HG02973 (cell line): ENCODE measurements at regions not wholly inside any gene's neighbourhood (a gene's known extent, or its start where the extent isn't known, plus 50 kb on each side); places are given as distances from the start of the nearest gene placed in this dataset.

Experiments used
- ATAC-seq: cut with Tn5 transposase; IDR thresholded peaks from one replicate; pipeline ENCODE4 v1.9.1; 2021; ENCODE audit warnings: moderate library complexity; ENCODE audit not compliant: unreplicated experiment

DNA sequence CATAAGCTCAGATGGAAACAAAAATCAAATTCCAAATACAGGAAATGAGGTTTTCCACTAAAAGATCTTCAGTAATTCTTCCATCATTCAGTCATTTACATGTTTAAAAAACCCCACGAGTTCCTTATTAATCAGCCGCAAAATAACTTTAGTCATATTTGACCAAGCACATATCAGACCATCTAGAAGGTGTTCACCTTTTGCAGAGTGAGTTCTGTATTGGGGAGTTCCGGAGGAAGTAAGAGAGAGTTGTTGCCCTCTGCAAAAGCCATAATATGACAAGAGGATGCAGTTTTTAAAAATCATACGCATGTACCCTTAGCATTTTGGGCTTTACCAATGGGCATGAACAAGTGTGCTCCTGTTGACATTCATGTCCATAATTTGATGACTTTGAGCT is 61.6 kb downstream of the CCR1 start:
- no peak for ATAC-seq

DNA sequence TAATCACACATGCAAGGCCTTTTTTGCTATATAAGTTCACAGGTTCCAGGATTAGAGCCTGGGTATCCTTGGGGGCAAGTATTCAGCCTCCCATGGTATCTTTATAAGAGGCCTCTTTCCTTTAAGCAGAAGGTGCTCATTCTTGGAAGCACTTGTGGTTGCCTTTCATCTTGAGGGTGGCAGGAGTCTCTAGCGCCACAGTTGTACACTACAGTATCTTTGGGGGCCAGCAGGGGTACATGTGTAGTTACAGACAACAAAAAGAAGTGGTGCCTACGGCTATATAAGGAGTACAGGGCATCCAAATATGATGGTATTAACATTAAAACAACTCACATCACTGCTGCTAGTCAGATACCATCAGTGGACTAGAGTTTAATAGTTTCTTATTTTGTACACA is 62.1 kb downstream of the CCR1 start:
- no peak for ATAC-seq

DNA sequence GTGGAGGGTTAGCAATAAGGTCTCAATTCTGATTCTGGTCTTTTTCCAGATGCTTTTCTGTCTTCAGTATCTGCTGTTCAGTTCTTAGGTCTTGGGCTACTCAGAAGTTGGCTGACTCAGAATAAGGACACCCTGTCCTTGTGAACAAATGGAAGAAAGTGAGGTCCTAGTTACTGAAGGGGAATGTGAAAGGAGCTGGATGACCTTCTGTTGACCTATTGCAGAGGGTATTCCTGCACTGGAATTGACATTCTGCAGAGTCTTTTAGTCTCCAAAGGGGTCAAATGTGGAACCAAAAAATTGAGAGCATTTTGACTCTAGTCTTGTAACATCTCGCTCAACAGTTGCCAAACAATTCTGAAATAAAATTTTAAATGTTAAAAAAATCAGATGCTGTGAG is 63.0 kb downstream of the CCR1 start:
- no peak for ATAC-seq

DNA sequence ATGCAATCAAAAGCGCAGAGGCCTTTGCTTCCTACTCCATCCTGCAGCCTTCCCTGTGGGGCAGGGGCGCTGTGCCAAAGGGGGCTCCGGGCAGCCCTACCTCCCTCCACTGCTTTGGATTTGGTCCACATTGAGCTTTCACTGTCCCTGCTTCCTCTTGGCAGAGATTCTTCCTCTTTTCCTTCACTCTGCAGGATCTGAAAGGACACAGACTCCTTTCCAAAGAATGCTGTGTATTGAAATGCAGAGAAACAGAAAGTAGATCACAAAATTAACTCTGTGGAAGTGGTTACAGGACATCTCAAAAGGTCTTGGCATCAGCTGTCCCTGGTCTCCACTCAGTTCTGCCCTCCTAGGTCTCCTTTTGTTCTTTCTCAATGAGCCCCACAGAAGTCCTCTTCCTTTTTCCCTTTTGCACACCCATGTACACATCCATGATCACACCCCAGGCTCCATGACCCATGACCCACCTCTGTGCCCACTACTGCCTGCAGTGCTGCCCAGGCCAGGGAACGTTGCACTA is 64.1 kb downstream of the CCR1 start:
- no peak for ATAC-seq

DNA sequence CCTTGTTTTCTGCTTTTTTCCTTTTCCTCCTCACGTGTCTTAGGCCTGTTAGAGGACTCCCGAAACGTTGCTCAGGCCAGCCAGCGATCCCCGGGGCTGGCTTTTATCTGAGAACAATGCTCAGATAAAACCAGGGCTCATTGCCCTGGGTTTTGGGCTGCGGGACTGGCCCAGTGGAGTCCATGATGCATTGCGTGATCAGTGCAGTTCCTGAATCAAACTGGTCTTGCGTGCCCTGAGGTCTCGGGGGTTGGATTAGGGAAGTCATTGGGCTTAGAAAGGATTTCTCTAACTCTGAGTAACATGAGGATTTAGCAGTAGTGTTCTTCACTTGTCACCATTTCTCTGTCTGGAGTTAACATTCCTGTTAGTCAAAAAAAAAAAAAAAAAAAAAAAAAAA is 66.3 kb downstream of the CCR1 start:
- no peak for ATAC-seq

DNA sequence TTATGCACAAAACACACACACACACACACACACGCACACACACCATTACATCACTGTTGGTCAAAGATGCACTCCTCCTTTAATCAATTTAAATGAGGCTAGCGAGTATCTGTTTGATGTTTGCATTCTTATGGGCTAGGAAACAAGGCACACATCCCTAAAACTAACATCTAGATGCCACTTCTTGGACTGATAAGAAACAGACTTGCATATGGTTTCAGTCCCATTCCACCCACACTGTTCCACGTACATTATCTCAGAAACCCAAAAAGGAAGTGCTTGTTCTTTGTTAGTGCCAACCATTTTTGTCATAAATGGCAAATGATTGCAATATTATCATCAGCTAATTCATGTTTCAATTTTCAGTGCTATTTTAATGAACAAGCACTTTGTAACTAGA is 69.5 kb downstream of the CCR1 start:
- ATAC-seq = no peak

DNA sequence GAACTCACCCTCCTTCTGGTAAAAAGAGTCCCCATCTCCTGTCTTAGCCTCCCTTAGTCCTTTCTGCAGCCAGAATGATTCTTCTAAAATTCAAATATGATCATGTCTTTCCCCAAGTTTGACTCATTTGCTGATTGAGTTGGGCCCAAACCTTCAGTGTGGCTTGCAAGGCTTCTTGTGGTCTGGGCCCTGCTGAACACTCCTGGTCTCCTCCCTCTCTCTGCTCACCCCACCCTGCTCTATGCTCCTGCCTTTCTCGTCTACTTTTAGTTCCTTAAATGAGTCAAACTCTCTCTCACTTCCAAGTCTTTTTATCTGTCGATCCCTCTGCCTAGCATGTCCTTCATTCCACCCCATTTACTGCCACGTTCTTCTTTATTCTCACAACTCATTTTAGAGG is 72.6 kb downstream of the CCR1 start:
- no peak for ATAC-seq

DNA sequence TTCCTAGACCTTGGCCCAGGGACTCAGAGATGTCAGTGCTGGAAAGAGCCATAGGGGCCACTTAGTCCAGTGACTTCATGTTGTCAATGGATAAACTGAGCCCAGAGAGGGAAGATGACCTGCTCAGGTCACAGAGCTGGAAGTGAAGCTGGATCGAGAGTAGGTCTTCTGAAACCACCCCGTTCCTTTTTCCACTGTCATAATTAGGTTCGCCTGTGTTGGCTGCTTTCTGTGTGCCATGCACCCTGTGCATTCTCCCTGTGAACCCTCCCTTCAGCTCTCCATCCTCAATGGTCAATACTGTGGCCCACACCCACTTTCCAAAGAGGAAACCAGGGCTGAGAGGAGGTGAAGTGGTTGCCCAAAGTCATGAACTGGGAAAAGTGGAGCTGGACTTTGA is 74.8 kb downstream of the CCR1 start:
- ATAC-seq = no peak

DNA sequence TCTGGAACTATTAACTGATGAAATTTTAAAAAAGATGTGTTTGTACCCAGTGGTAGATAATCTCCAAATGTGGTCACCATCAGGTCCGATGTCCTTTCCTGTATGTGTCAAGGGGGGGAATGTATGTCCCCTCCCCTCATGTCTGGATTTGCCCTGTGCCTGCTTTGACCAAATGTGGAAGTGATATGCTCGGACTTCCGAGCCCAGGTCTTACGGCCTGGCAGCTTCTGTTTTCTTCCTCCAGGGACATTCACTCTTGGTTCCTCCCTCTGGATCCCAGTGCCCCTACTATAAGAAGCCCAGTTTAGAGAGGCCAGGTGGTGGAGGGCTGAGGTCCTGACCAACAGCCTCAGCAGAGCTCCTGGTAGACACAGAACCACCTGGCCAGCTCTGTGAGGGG is 75.5 kb downstream of the CCR1 start:
- ATAC-seq = no peak

DNA sequence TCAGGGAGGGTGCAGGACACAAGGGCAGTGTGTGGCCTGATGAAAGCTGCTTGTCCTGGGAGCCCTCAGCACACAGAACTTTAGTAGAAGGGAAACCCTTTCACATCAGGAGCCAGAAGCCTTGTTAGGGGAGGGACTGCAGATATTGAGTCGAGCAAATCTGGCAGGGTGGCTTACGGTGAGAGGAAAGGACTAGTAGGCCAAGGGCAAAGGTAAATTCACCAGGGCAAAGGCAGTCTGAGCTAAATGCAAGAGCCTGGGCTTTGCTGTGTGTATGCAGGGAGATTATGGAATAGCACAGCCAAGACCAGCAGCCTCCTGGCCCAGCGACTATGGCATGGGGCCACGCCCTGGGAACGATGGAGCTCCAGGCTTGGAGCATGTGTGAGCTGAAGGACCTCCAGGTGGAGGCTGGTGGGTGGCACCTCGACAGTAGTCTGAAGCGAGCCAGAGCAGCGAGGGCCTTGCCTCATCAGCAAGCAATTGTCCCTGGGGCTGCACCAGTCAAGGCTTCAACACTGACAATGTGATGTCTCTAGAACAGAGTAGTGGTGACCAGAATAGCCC is 76.1 kb downstream of the CCR1 start:
- no peak for ATAC-seq

DNA sequence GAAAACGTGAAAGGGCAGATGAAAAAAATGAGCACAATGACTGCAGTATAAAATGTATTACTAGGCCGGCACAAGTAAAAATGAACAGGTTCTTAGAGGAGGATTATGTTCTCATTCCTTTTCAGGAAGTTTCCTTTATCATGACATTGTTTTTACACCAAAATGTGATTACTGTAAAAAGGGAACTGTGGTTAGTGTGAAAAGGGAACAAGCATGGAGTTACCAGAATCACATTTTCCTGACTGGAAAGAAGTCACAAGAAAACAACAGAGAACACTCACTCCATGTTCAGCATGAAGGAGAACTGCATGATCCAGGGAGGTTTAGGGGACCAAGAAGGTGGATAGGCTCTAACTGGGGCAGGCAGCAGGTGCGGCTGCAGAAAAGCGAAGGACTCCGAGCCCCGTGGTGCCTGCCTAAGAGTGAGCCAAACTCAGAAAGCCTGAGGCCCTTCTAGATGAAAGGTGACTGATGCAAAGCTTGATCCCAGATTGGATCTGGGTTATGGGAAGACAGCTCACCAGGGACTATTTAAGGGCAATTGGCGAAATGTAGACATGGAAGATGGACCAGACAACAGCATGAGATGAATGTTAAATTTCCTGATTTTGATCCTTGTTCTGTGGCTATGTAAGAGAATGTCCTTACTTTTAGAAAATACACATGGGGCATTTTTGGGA is 77.3 kb downstream of the CCR1 start:
- no peak for ATAC-seq

DNA sequence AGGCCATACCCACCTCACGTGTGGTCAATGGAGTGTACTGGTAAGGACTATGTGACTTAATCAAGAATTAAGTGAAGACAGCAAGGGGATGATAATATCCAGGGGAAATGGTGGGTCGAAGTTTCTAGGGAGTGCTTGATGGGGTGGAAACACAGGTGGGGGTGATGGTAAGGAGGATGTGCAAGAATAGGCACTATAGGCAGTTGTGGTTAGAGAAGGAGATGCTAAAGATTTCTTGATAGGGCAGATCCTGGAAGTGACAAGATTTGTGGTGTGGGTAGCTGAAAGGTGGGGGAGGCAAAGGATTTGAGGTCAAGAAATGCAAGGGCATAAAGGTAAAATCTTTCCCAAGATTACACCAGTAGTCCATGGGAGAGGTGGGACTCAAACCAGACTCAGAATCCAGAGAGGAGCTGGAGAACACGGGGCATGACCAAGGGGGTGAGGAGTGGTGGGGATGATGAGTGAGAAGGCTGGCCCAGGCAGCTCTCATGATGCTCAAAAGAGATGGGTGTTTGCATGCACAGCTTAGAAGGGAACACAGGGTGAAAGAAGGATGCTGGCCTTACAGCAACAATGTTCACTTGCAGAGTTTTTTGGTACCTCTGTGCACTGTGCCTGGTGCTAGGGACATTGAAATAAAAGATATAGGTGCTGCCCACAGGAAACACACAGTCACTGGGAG is 78.4 kb downstream of the CCR1 start:
- no peak for ATAC-seq

DNA sequence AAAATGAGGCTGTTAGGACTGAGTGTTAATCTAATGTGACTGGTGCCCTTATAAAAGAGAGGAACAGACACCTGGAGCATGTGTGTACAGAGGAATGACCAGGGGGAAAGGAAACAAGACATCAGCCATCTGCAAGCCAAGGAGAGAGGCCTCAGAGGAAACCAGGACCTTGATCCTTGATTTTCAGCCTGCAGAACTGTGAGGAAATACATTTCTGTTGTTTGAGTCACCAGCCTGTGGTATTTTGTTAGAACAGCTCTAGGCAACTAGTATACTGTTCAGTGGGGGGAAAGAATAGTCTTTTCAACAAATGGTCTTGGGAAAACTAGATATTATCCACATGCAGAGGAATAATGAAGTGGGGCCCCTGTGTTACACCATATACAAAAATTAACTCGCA is 80.6 kb downstream of the CCR1 start:
- no peak for ATAC-seq

DNA sequence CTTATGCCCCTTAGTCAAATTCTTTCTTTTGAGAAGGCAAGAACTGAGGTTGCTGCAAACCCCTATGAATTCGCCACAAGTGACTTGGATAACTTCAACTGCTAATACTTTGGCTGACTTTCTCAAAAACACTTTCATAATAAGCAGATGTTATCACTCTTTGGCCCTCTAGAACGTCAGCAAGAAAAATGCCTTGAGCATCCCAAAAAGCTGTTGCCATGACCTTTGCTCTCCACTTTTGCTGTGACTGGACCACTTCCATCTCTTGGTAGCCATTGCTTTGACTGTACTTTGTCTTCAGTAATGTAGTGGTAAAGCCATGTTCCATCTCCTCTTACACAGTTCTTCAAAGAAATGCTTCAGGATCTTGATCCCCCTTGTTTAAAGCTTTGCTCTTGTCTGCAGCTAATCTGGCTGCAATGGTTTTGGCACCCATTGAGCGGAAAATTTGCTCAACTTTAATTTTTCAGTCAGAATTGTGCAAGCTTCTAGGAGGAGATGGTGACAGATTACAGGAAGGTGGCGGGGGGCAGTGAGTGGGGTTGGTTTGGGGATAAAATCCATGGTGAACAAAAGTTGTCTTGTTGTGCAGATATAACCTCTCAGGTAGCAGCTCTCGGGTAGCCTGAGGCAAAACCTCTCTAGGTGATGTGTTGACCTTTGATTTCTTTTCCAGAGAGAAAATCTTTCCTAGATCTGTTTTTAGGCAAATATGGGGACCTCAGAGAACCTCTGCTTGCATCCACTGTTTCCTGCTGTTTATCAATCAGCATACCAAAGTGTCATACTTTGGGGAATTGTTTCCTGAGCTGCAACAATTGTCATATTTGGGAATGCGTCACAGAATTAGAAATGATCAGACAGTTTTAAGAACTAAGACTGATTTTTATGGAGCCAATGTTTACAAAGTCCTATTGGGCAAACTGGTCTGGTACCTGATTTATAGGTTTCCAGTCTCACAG is 83.6 kb downstream of the CCR1 start:
- no peak for ATAC-seq

DNA sequence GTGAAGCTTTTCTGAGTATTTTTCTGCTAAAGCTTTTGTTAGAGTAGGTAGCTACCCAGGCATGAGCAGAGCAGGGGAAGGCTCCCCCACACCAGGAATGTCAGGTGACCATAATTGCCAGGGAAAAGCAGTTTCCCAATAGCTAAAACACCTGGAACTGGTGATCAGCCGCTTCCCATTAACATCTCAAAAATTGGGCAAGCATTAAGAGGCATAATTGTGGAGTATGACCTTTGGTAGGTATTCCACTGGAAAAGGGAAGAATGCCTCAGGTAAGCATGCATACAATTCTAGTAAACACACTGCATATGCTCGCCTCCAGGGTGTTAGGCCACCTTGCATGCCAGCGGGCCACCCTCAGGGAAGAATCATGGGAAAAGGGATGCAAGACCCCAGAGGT is 84.5 kb downstream of the CCR1 start:
- no peak for ATAC-seq

DNA sequence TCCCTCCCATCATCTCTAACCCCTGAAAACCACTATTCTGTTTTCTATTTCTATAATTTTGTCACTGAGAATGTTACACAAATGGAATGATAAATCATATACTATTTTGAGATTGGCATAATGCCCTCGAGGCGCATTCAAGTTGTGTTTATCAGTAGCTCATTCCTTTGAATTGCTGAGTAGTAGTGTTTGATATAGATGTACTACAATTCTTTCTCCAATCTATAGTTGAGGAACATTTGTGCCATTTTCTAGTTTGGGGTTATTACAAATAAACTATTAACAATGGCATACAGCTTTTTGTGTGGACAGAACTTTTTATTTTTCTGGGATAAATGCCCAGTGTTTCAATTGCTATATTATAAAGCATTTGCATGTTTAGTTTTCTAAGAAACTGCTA is 86.0 kb downstream of the CCR1 start:
- ATAC-seq = no peak

DNA sequence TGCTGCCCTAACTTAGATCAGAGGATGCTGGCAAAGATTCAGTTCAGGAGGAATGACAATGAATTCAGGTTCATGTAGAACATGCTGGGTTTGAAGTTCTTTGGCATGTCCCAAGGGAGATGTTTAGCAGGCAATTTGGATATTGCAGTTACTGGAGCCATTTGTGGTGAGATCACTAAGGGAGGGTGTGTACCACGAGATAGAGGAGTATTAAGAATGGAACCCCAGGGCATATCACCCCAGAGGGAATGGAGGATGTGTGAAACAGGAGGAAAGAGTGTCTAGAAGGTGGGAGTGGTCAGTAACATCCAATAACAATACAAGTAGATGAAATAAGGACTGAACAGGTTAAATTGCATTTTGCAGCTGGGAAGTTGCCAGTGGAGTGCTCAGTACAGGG is 87.1 kb downstream of the CCR1 start:
- ATAC-seq = no peak

DNA sequence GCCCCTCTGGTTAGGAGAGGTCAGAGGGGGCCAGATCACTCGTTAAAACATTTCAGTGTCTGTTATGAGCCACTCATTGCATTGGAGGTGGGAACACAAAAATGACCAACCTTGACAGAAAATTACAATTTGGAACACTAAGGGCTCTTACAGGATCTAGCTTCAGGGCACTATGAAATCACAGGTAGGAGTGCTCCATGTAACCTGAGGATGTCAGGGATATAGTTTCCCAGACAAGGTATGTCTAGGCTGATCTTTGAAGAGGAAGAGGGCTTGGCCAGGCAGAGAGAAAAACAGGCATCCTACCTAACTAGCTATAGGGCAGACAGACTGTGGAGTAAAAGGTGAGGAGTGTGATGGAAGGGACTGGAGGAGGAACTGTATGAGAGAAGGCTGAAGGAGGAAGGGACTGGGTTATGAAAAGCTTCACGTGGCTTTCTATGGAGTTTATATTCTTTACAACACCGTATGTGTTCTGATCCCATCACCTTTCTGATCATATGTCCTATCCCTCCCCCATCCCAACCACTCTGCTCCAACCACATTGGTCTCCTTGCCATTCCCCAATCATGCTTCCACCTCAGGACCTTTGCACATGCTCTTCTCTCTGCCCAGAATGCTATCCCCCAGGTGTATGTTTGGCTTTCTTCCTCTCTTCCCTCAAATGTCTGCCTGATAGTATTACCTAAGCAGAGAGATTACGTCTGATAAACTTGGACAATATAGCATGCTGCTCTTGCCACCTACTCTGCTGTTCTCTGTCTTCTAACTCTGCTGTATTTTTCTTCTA is 88.2 kb downstream of the CCR1 start:
- no peak for ATAC-seq

DNA sequence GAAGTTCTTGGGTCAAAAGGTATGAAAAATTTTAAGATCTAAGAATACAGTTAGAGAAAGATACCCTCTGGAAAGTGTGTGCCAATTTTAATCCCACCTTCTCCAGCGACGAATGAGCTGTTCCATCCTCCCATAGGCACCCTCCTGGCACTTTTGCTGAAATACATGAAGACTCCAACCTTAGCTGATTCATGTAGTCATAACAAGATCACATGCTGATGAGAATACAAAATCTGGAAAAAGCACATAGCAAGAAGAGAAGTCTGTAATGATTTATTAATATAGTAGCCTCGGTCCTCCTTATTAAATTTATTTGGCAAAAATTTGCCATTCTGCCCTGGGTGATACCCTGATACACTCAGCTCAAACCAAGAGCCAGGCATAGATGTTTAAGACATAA is 88.9 kb downstream of the CCR1 start:
- ATAC-seq = no peak

DNA sequence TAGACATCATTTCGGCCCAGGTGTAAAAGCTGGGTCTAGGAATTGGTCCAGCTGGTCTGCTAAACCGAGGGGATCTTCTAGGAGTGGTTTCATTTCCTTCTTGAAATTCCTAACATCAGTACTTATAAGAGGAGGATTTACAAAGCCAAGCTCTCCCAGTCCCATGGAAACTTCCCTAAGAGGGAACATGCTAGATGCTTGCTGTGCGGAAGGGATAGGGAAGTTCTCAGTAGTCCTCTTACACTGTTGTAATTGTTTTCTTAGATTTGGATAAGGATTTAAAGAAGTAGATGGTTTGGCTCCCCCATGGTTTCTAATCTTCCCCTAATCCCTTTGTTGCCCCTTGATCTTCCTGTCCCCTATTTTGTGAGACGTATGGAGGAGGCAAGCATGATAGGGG is 89.7 kb upstream of the XCR1 start:
- no peak for ATAC-seq
